Vagina (tissue), 2 donors: ENCODE measurements at regions not wholly inside any gene's neighbourhood (a gene's known extent, or its start where the extent isn't known, plus 50 kb on each side); places are given as distances from the start of the nearest gene placed in this dataset.

Experiments
- POLR2A ChIP-seq, 2 donors: fragments of 450-650 bp; IDR thresholded peaks; one replicate each; pipeline ENCODE4 v1.6.1; 2017; ENCODE audit warnings: antibody characterized with exemption in 2 of 2, mild to moderate bottlenecking in 2 of 2, moderate library complexity in 2 of 2
- POLR2AphosphoS5 ChIP-seq, 2 donors: sonication (generic); formaldehyde crosslinking; IDR thresholded peaks; one replicate each; pipeline ENCODE4 v1.9.0; 2017; ENCODE audit warnings: antibody characterized with exemption in 2 of 2, mild to moderate bottlenecking in 2 of 2, low read depth in 1 of 2; ENCODE audit not compliant: insufficient read depth in 1 of 2
- TF ChIP-seq, protein P1 (sequence below), 3 experiments: fragments of 450-650 bp in 2 of 3; fragments of 200-600 bp in 1 of 3; sonication (generic) in 1 of 3; IDR thresholded peaks; one replicate each; pipeline ENCODE4 v1.5.1; 2017 to 2019; ENCODE audit warnings: antibody characterized with exemption in 3 of 3, mild to moderate bottlenecking in 2 of 3, moderate library complexity in 2 of 3

- TF ChIP-seq, protein P1, sequence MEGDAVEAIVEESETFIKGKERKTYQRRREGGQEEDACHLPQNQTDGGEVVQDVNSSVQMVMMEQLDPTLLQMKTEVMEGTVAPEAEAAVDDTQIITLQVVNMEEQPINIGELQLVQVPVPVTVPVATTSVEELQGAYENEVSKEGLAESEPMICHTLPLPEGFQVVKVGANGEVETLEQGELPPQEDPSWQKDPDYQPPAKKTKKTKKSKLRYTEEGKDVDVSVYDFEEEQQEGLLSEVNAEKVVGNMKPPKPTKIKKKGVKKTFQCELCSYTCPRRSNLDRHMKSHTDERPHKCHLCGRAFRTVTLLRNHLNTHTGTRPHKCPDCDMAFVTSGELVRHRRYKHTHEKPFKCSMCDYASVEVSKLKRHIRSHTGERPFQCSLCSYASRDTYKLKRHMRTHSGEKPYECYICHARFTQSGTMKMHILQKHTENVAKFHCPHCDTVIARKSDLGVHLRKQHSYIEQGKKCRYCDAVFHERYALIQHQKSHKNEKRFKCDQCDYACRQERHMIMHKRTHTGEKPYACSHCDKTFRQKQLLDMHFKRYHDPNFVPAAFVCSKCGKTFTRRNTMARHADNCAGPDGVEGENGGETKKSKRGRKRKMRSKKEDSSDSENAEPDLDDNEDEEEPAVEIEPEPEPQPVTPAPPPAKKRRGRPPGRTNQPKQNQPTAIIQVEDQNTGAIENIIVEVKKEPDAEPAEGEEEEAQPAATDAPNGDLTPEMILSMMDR (IDR thresholded peaks at IDR 0.05): no peak
- TF ChIP-seq POLR2A (IDR thresholded peaks at IDR 0.05) (no peak), POLR2AphosphoS5 (IDR thresholded peaks at IDR 0.05; ENCODE audit: insufficient read depth in 1 of 2, low read depth in 1 of 2) (no peak)
These were observed 526.7 kb downstream of the PDHA2 start for GRCh38 chr4:96366632-96367031.
